ENCODE measurements at regions not wholly inside any gene's neighbourhood (a gene's known extent, or its start where the extent isn't known, plus 50 kb on each side); places are given as distances from the start of the nearest gene placed in this dataset.

- Mint-ChIP-seq H3K36me3 (ENCODE audit: low read depth) (no peaks in the 10 kb centered on the region), H3K27me3 (no peaks in the 10 kb centered on the region), H3K9me3 (no peaks in the 10 kb centered on the region), H3K27ac (peak overlapping the region; percentile 24), H3K4me1 (ENCODE audit: low read depth) (peaks cover 30% of the 10 kb centered on the region), H3K4me3 (no peak overlapping the region)
- H3K9me3 ChIP-seq (ENCODE audit: control insufficient read depth in 1 of 2, insufficient read depth in 1 of 2, low read length in 2 of 2) = peaks cover 0 to 11% of the 10 kb centered on the region in 2 experiments
- ChIA-PET POLR2A (no interaction called here), CTCF (no interaction called here)
- no peaks in the 10 kb centered on the region for H3K27me3 ChIP-seq (ENCODE audit: control insufficient read depth in 1 of 2, insufficient read depth in 2 of 2, low read length in 2 of 2)
- peaks cover 14% of the 10 kb centered on the region for H3K4me1 ChIP-seq (ENCODE audit: insufficient read depth, low read length)
- H3K36me3 ChIP-seq (ENCODE audit: insufficient read depth, low read length) = no peaks in the 10 kb centered on the region
- TF ChIP-seq CTCF (IDR thresholded peaks at IDR 0.05) = no peak
- ATAC-seq (ENCODE audit: poor library complexity) (no peak), DNase-seq (no peak)
- intact Hi-C loops (cut with DNase I, micrococcal nuclease) = no loop called here
- no peak overlapping the region for H3K27ac ChIP-seq (ENCODE audit: low read depth in 1 of 2, low read length in 2 of 2)
- no peak overlapping the region for H3K4me3 ChIP-seq (ENCODE audit: low read length)
Measured at GRCh38 chr17:73759734-73760438, 115.6 kb upstream of the SDK2 start.

DNA sequence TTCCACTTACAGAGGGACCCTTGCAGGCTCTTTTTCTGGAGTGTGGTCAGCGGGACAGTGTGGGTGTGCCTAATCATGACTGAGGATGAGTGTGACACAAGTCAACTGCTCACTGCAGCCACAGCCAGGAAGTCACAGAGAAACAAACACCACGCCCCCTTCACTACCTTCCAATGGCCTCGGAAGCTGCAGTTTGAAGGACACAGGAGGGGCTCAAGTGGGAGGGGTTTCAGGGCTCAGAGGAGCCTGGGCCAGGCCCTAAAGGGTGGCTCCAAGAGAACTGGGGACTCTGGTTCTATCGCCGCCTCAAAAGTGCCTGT lies 116.2 kb upstream of the SDK2 start:
- Histone ChIP-seq H3K4me3 (ENCODE audit: low read length) (no peak overlapping the region), H3K4me1 (ENCODE audit: insufficient read depth, low read length) (peaks cover 14% of the 10 kb centered on the region), H3K36me3 (ENCODE audit: insufficient read depth, low read length) (no peaks in the 10 kb centered on the region), H3K27me3 (ENCODE audit: control insufficient read depth in 1 of 2, insufficient read depth in 2 of 2, low read length in 2 of 2) (no peaks in the 10 kb centered on the region), H3K9me3 (ENCODE audit: control insufficient read depth in 1 of 2, insufficient read depth in 1 of 2, low read length in 2 of 2) (peaks cover 0 to 11% of the 10 kb centered on the region in 2 experiments), H3K27ac (ENCODE audit: low read depth in 1 of 2, low read length in 2 of 2) (no peak overlapping the region)
- ChIA-PET POLR2A (no interaction called here), CTCF (no interaction called here)
- no peak overlapping the region for H3K27ac Mint-ChIP-seq
- no peaks in the 10 kb centered on the region for H3K9me3 Mint-ChIP-seq
- no peaks in the 10 kb centered on the region for H3K27me3 Mint-ChIP-seq
- peak in 1 of 14 experiments; percentile 12 for DNase-seq
- intact Hi-C loops (cut with DNase I, micrococcal nuclease) = no loop called here
- no peaks in the 10 kb centered on the region for H3K36me3 Mint-ChIP-seq (ENCODE audit: low read depth)
- H3K4me3 Mint-ChIP-seq = no peak overlapping the region
- no peak for ATAC-seq (ENCODE audit: poor library complexity)
- no peak for TF ChIP-seq CTCF (IDR thresholded peaks at IDR 0.05)
- peaks cover 30% of the 10 kb centered on the region for H3K4me1 Mint-ChIP-seq (ENCODE audit: low read depth)

DNA sequence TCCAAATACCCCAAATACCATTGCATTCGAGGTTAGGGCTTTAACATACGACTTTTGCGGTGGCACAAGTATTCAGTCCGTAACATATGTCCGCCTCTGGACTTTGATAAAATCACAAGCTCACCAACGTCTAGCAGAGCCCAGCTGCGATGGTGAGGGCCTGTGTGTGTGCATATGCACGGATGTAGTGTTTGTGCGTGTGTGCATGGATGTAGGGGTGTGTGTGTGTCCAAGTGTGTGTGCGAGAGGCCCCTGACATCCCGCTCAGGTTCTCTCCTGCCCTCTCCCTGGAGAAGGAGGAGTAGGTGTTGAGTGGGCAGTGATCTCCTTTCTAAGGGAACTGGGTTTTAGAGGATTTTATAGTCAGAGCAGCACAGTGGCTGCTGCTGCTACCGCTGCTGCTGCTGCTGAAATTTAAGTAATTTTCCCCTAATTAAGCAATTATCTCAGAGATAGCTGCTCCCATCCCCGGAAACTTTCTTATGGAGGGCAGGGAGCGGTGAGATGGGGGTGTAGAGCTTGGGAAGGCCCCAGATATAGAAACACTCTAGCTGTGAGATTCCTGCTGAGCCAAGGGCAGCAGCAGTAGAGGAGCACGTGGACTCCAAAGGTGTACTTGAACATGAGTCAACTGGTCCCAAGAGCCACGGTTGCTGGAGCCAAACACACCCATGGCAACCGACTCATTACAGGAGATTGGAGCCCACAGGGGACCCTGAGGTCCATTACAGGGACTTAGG lies 121.7 kb upstream of the SDK2 start:
- POLR2A ChIA-PET = interaction anchor here (0.8 kb wide), 1 partner anchor 45 kb away, joined by 3 read pairs; no protein-coding TSS in a partner anchor
- H3K4me1 Mint-ChIP-seq (ENCODE audit: low read depth) = peaks cover 5% of the 10 kb centered on the region
- H3K27ac Mint-ChIP-seq = no peak overlapping the region
- no peak for TF ChIP-seq CTCF (IDR thresholded peaks at IDR 0.05)
- Histone ChIP-seq H3K27me3 (ENCODE audit: control insufficient read depth in 1 of 2, insufficient read depth in 2 of 2, low read length in 2 of 2) (no peaks in the 10 kb centered on the region), H3K9me3 (ENCODE audit: control insufficient read depth in 1 of 2, insufficient read depth in 1 of 2, low read length in 2 of 2) (no peaks in the 10 kb centered on the region), H3K36me3 (ENCODE audit: insufficient read depth, low read length) (no peaks in the 10 kb centered on the region), H3K27ac (ENCODE audit: low read depth in 1 of 2, low read length in 2 of 2) (no peak overlapping the region), H3K4me3 (ENCODE audit: low read length) (no peak overlapping the region), H3K4me1 (ENCODE audit: insufficient read depth, low read length) (no peaks in the 10 kb centered on the region)
- no peaks in the 10 kb centered on the region for H3K36me3 Mint-ChIP-seq (ENCODE audit: low read depth)
- no peak overlapping the region for H3K4me3 Mint-ChIP-seq
- no peaks in the 10 kb centered on the region for H3K9me3 Mint-ChIP-seq
- no peak for DNase-seq
- no peak for ATAC-seq (ENCODE audit: poor library complexity)
- CTCF ChIA-PET = no interaction called here
- intact Hi-C loops (cut with DNase I, micrococcal nuclease) = no loop called here
- no peaks in the 10 kb centered on the region for H3K27me3 Mint-ChIP-seq

Measured in CD4-positive, alpha-beta T cell (primary cell).